ENCODE measurements at regions not wholly inside any gene's neighbourhood (a gene's known extent, or its start where the extent isn't known, plus 50 kb on each side); places are given as distances from the start of the nearest gene placed in this dataset.

GRCh38 chr1:190685676-190686075 lies 208.0 kb upstream of the BRINP3 start:
- TF ChIP-seq CTCF (IDR thresholded peaks at IDR 0.05), result no peak
- no peak for TF ChIP-seq ZFX (IDR thresholded peaks at IDR 0.05; ENCODE audit: borderline replicate concordance)

All from 22Rv1 (cell line).